ENCODE measurements at regions not wholly inside any gene's neighbourhood (a gene's known extent, or its start where the extent isn't known, plus 50 kb on each side); places are given as distances from the start of the nearest gene placed in this dataset.
A peak's percentile ranks its signal among the peaks of the same experiment; 100 is the strongest.

DNA sequence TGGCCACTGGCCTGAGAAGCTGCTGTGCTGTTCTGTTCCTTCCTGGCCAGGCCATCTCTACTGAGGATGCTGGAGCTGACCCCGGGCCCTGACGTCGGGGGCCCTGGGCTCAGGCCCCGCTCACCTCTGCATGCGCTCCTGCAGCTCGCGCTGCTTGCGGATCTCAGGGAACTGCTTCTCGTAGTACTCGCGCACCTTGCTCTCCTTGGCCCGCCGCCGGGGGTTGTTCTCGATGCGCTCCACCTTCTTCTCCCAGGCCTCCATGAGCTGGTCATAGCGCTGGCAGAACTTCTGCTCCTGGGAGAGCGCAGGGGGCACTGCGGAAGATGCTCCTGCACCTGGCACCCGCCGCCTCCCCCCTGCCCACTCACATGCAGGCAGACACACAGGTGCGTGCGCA is 135.6 kb downstream of the RFLNA start:
- WGBS, 2 experiments (ENCODE audit: insufficient coverage in 1 of 2, insufficient read length in 1 of 2) = 90 to 92% methylated on average over 9 to 23 of the region's 23 CpGs
- H3K9ac ChIP-seq (ENCODE audit: extremely low read depth, low read length, poor library complexity, severe bottlenecking) = no peak overlapping the region
- H3K27me3 Mint-ChIP-seq (ENCODE audit: insufficient read depth) = no peaks in the 10 kb centered on the region
- H3K4me3 ChIP-seq (ENCODE audit: low read length) = no peak overlapping the region
- no peak for DNase-seq
- TF ChIP-seq, protein P1, sequence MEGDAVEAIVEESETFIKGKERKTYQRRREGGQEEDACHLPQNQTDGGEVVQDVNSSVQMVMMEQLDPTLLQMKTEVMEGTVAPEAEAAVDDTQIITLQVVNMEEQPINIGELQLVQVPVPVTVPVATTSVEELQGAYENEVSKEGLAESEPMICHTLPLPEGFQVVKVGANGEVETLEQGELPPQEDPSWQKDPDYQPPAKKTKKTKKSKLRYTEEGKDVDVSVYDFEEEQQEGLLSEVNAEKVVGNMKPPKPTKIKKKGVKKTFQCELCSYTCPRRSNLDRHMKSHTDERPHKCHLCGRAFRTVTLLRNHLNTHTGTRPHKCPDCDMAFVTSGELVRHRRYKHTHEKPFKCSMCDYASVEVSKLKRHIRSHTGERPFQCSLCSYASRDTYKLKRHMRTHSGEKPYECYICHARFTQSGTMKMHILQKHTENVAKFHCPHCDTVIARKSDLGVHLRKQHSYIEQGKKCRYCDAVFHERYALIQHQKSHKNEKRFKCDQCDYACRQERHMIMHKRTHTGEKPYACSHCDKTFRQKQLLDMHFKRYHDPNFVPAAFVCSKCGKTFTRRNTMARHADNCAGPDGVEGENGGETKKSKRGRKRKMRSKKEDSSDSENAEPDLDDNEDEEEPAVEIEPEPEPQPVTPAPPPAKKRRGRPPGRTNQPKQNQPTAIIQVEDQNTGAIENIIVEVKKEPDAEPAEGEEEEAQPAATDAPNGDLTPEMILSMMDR (conservative IDR thresholded peaks at IDR 0.05) = no peak
- H3K9me3 ChIP-seq (ENCODE audit: control insufficient read depth, low read length) = no peaks in the 10 kb centered on the region
- H3K27ac ChIP-seq (ENCODE audit: low read depth, low read length) = no peak overlapping the region
- no peaks in the 10 kb centered on the region for H3K27me3 ChIP-seq (ENCODE audit: control insufficient read depth, insufficient read depth, low read length, poor library complexity, severe bottlenecking)
- peaks cover 26% of the 10 kb centered on the region for H3K36me3 ChIP-seq (ENCODE audit: control insufficient read depth, insufficient read depth, low read length)
- no peak overlapping the region for H3K4me3 Mint-ChIP-seq
- H3K27ac Mint-ChIP-seq = peak overlapping the region; percentile 9
- peaks cover 12% of the 10 kb centered on the region for H3K4me1 Mint-ChIP-seq
- peaks cover 4% of the 10 kb centered on the region for H3K4me1 ChIP-seq (ENCODE audit: control insufficient read depth, insufficient read depth, low read length)
- H3K9me3 Mint-ChIP-seq = no peaks in the 10 kb centered on the region
- peaks cover 38% of the 10 kb centered on the region for H3K36me3 Mint-ChIP-seq (ENCODE audit: low read depth)

DNA sequence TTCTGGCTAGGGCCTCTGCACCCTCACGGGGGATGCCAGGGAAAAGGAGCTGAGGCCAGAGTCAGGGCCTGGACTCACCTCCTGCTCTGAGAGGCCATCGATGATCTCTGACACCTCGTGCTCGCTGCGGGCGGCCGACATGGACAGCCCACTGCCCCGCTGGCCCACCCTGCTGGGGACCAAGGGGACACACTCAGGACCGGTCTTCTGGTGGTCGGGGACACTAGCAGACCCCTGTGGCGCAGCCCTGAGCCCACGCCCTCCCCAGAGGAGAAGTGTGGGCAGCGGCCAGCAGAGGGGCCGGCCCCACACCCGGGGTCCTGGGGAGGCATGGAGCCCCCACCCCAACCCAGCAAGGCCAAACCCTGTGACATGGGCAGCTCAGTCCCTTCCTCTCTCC is 134.6 kb downstream of the RFLNA start:
- Mint-ChIP-seq H3K9me3 (no peaks in the 10 kb centered on the region), H3K4me1 (peaks cover 4% of the 10 kb centered on the region), H3K36me3 (ENCODE audit: low read depth) (peaks cover 44% of the 10 kb centered on the region), H3K27ac (no peak overlapping the region), H3K27me3 (ENCODE audit: insufficient read depth) (no peaks in the 10 kb centered on the region), H3K4me3 (no peak overlapping the region)
- 96 to 97% methylated on average over 6 to 15 of the region's 15 CpGs for WGBS, 2 experiments (ENCODE audit: insufficient coverage in 1 of 2, insufficient read length in 1 of 2)
- no peak overlapping the region for H3K27ac ChIP-seq (ENCODE audit: low read depth, low read length)
- H3K9ac ChIP-seq (ENCODE audit: extremely low read depth, low read length, poor library complexity, severe bottlenecking) = no peak overlapping the region
- H3K4me1 ChIP-seq (ENCODE audit: control insufficient read depth, insufficient read depth, low read length) = peaks cover 4% of the 10 kb centered on the region
- no peak for DNase-seq
- peaks cover 31% of the 10 kb centered on the region for H3K36me3 ChIP-seq (ENCODE audit: control insufficient read depth, insufficient read depth, low read length)
- TF ChIP-seq, protein P1 (conservative IDR thresholded peaks at IDR 0.05) = no peak
- H3K4me3 ChIP-seq (ENCODE audit: low read length) = no peak overlapping the region
- no peaks in the 10 kb centered on the region for H3K27me3 ChIP-seq (ENCODE audit: control insufficient read depth, insufficient read depth, low read length, poor library complexity, severe bottlenecking)
- H3K9me3 ChIP-seq (ENCODE audit: control insufficient read depth, low read length) = no peaks in the 10 kb centered on the region

DNA sequence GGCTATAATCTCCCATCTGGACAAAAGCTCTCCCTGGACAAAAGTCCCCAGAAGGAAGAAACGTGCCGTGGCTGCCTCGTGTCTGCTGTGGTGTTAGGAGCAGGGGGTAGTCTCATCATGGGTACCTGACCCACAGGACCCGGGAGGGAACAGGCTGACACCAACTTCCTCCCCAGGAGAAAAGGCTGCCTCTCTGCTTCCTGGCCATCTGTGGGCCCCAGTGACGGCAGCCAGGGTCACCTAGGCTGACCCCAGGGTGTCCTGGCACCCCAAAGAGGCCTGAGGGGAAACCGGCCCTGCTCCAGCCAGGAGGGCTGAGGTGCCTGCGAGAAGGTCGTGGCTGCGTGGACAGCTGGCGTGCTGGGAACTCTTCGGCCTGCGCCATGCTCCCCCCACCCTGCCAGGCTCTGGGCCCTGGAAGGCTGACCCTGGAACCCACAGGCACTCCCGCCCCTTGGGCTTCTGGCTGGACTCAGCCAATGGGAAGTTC is 133.9 kb downstream of the RFLNA start:
- H3K9me3 Mint-ChIP-seq = no peaks in the 10 kb centered on the region
- H3K4me1 Mint-ChIP-seq = no peaks in the 10 kb centered on the region
- no peak overlapping the region for H3K9ac ChIP-seq (ENCODE audit: extremely low read depth, low read length, poor library complexity, severe bottlenecking)
- no peaks in the 10 kb centered on the region for H3K27me3 ChIP-seq (ENCODE audit: control insufficient read depth, insufficient read depth, low read length, poor library complexity, severe bottlenecking)
- TF ChIP-seq, protein P1 (conservative IDR thresholded peaks at IDR 0.05) = no peak
- no peak overlapping the region for H3K4me3 ChIP-seq (ENCODE audit: low read length)
- peaks cover 49% of the 10 kb centered on the region for H3K36me3 Mint-ChIP-seq (ENCODE audit: low read depth)
- H3K27ac ChIP-seq (ENCODE audit: low read depth, low read length) = peak overlapping the region; percentile 72
- 89 to 97% methylated on average over 7 to 13 of the region's 13 CpGs for WGBS, 2 experiments (ENCODE audit: insufficient coverage in 1 of 2, insufficient read length in 1 of 2)
- peaks cover 38% of the 10 kb centered on the region for H3K36me3 ChIP-seq (ENCODE audit: control insufficient read depth, insufficient read depth, low read length)
- H3K4me1 ChIP-seq (ENCODE audit: control insufficient read depth, insufficient read depth, low read length) = peaks cover under 1% of the 10 kb centered on the region
- H3K27ac Mint-ChIP-seq = no peak overlapping the region
- H3K4me3 Mint-ChIP-seq = no peak overlapping the region
- no peak for DNase-seq
- no peaks in the 10 kb centered on the region for H3K9me3 ChIP-seq (ENCODE audit: control insufficient read depth, low read length)
- no peaks in the 10 kb centered on the region for H3K27me3 Mint-ChIP-seq (ENCODE audit: insufficient read depth)

All from endodermal cell (in vitro differentiated cells).